Progenitor cell of endocrine pancreas (in vitro differentiated cells): ENCODE measurements at regions not wholly inside any gene's neighbourhood (a gene's known extent, or its start where the extent isn't known, plus 50 kb on each side); places are given as distances from the start of the nearest gene placed in this dataset.

Source experiments
- DNase-seq: peaks from one replicate; pipeline ENCODE4 v3.0.0; 2021; ENCODE audit warnings: low spot score; ENCODE audit not compliant: unreplicated experiment
- H3K27ac Mint-ChIP-seq: 2 replicates; pipeline ENCODE4 v1.8.0; 2021; ENCODE audit warnings: mild to moderate bottlenecking, moderate library complexity, mixed read lengths
- H3K27me3 Mint-ChIP-seq: 2 replicates; pipeline ENCODE4 v1.8.0; 2021; ENCODE audit warnings: mixed read lengths
- H3K36me3 Mint-ChIP-seq: 2 replicates; pipeline ENCODE4 v1.8.0; 2022; ENCODE audit warnings: mixed read lengths; ENCODE audit not compliant: insufficient read depth
- H3K4me1 Mint-ChIP-seq: 2 replicates; pipeline ENCODE4 v1.8.0; 2021; ENCODE audit warnings: low read depth, mixed read lengths
- H3K4me3 Mint-ChIP-seq: 2 replicates; pipeline ENCODE4 v1.8.0; 2021; ENCODE audit warnings: low read depth, mild to moderate bottlenecking, moderate library complexity, mixed read lengths
- H3K9me3 Mint-ChIP-seq: 2 replicates; pipeline ENCODE4 v1.8.0; 2021; ENCODE audit warnings: low read depth, mixed read lengths
- CTCF ChIP-seq: fragments of 200-600 bp; sonication (generic); IDR thresholded peaks from one replicate; pipeline ENCODE4 v1.5.0; 2021; ENCODE audit warnings: antibody characterized with exemption, mild to moderate bottlenecking; ENCODE audit not compliant: unreplicated experiment

DNA sequence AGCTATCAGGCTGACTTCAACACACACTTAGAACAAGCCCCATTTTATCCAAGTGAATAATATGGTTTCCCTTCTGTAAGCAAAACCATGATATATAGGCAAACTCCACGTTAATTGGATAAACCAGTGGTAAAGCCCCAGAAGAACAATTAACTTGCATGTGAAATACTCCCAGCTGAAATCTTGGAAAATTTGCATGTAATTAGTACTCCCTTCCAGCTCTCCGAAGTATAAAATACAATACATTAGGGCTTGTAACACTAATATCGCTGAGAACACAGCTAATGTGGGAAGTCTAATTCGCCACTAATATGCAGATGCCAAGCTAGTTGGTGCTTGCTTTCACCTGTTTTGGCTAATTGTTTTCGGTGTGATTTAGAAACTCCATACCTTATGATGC is 859.0 kb upstream of the AUTS2 start:
- TF ChIP-seq CTCF: no peak
- Mint-ChIP-seq H3K36me3 (peaks cover 4% of the 10 kb centered on the region), H3K9me3 (peaks cover 5% of the 10 kb centered on the region), H3K27ac (no peak overlapping the region), H3K4me1 (peaks cover 4% of the 10 kb centered on the region), H3K27me3 (peaks cover 13% of the 10 kb centered on the region), H3K4me3 (no peak overlapping the region)
- DNase-seq: no peak

- Mint-ChIP-seq H3K27me3 (no peaks in the 10 kb centered on the region), H3K4me3 (no peak overlapping the region), H3K27ac (no peak overlapping the region), H3K9me3 (no peaks in the 10 kb centered on the region), H3K4me1 (peaks cover 4% of the 10 kb centered on the region), H3K36me3 (no peaks in the 10 kb centered on the region)
- no peak for DNase-seq
- TF ChIP-seq CTCF: no peak
Observed at GRCh38 chr7:68744036-68744435, 854.2 kb upstream of the AUTS2 start.

GRCh38 chr7:68748934-68749900 is 849.1 kb upstream of the AUTS2 start:
- Mint-ChIP-seq H3K27ac (no peak overlapping the region), H3K4me3 (no peak overlapping the region), H3K4me1 (peaks cover under 1% of the 10 kb centered on the region), H3K36me3 (no peaks in the 10 kb centered on the region), H3K27me3 (no peaks in the 10 kb centered on the region), H3K9me3 (no peaks in the 10 kb centered on the region)
- TF ChIP-seq CTCF: no peak
- no peak for DNase-seq

- H3K27ac Mint-ChIP-seq: no peak overlapping the region
Observed at GRCh38 chr7:68752485-68753178, 845.6 kb upstream of the AUTS2 start.

More at GRCh38 chr7:68752485-68753178, 845.6 kb upstream of the AUTS2 start:
- Mint-ChIP-seq H3K27me3 (no peaks in the 10 kb centered on the region), H3K4me3 (no peak overlapping the region), H3K4me1 (no peaks in the 10 kb centered on the region), H3K36me3 (no peaks in the 10 kb centered on the region), H3K9me3 (no peaks in the 10 kb centered on the region)
- no peak for DNase-seq
- no peak for TF ChIP-seq CTCF
